Duodenal mucosa (tissue), 2 donors: ENCODE measurements at regions not wholly inside any gene's neighbourhood (a gene's known extent, or its start where the extent isn't known, plus 50 kb on each side); places are given as distances from the start of the nearest gene placed in this dataset.
"Not testable (repeated sequence)": the region's sequence is repeated elsewhere in the genome, so short reads cannot be mapped to it uniquely, and the experiment has no call there.

Experiments
- H3K27ac ChIP-seq: one replicate; pipeline ENCODE4 v1.7.0; 2013; ENCODE audit warnings: low read depth, low read length
- H3K27me3 ChIP-seq, 2 donors: one replicate each; pipeline ENCODE4 v1.7.0; 2013; ENCODE audit warnings: low read length in 2 of 2, control low read depth in 1 of 2; ENCODE audit not compliant: insufficient read depth in 2 of 2, control insufficient read depth in 1 of 2
- H3K36me3 ChIP-seq, 2 donors: one replicate each; pipeline ENCODE4 v1.7.0; 2013; ENCODE audit warnings: low read length in 2 of 2, control low read depth in 1 of 2; ENCODE audit not compliant: insufficient read depth in 2 of 2, control insufficient read depth in 1 of 2
- H3K4me1 ChIP-seq, 2 donors: one replicate each; pipeline ENCODE4 v1.7.0; 2013; ENCODE audit warnings: low read length in 2 of 2, control low read depth in 1 of 2; ENCODE audit not compliant: insufficient read depth in 2 of 2, control insufficient read depth in 1 of 2
- H3K4me3 ChIP-seq, 2 donors: one replicate each; pipeline ENCODE4 v1.7.0; 2013; ENCODE audit warnings: low read length in 2 of 2, low read depth in 1 of 2
- H3K9ac ChIP-seq, 2 donors: one replicate each; pipeline ENCODE4 v1.7.0; 2013; ENCODE audit warnings: low read length in 2 of 2, low read depth in 1 of 2
- H3K9me3 ChIP-seq, 2 donors: one replicate each; pipeline ENCODE4 v1.7.0; 2013; ENCODE audit warnings: low read length in 2 of 2, control low read depth in 1 of 2; ENCODE audit not compliant: control insufficient read depth in 1 of 2

GRCh38 chr4:24372881-24373280, 211.5 kb downstream of the DHX15 start:
- Histone ChIP-seq H3K9ac (no peak overlapping the region), H3K4me3 (no peak overlapping the region), H3K36me3 (no peaks in the 10 kb centered on the region), H3K27me3 (no peaks in the 10 kb centered on the region), H3K4me1 (no peaks in the 10 kb centered on the region), H3K9me3 (no peaks in the 10 kb centered on the region), H3K27ac (no peak overlapping the region)

GRCh38 chr4:24372341-24372740, 212.0 kb downstream of the DHX15 start:
- Histone ChIP-seq H3K9me3 (no peaks in the 10 kb centered on the region), H3K9ac (no peak overlapping the region), H3K4me1 (no peaks in the 10 kb centered on the region), H3K27me3 (no peaks in the 10 kb centered on the region), H3K4me3 (no peak overlapping the region), H3K27ac (no peak overlapping the region), H3K36me3 (no peaks in the 10 kb centered on the region)

GRCh38 chr4:24370421-24370820, 213.9 kb downstream of the DHX15 start:
- Histone ChIP-seq H3K27me3 (no peaks in the 10 kb centered on the region), H3K4me3 (no peak overlapping the region), H3K4me1 (no peaks in the 10 kb centered on the region), H3K9ac (no peak overlapping the region), H3K27ac (no peak overlapping the region), H3K36me3 (no peaks in the 10 kb centered on the region), H3K9me3 (no peaks in the 10 kb centered on the region)

DNA sequence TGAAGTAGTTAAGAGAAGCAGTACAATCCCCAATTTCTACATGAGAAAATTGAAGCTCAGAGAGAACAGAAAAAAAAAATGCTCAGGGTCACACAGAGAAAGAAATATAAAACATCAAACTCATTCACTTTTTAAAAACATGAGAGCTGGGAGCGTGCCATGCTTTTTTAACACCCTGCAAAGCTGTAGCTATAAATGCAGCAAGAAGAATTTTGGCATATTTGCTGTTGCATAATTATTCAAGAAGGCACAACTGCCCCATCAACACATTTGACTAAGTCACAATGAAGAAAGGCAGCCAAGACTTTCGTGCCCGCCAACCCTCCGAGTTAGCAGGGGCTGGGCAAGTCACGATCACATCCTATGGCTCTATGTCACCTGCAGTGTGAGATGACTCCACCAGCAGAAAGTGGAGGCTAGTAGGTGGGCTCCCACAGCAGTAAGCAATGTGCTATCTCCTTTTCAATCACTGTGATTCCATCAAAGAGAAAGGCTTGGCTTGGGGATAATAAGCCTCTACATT, 214.8 kb downstream of the DHX15 start:
- Histone ChIP-seq H3K27ac (no peak overlapping the region), H3K36me3 (no peaks in the 10 kb centered on the region), H3K9ac (no peak overlapping the region), H3K4me1 (no peaks in the 10 kb centered on the region), H3K4me3 (no peak overlapping the region), H3K9me3 (no peaks in the 10 kb centered on the region), H3K27me3 (no peaks in the 10 kb centered on the region)

DNA sequence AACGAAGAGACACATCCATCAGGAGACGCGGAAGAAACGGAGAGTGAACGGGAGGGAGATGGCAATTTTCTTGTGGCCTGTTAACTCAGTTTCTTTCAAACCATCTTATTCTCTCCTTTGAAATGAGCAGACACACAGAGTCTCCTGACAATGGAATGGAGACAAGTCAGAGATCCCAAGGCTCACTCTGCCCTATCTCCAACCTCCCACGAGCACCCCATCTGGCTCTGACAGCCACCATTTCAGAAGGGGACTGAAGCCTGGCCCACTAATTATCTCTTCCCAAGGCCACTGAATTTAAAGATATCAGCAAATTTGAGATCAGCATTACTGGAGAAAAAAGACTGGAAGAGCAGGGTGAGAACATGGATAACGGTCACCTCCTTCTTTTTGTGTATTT, 215.6 kb downstream of the DHX15 start:
- Histone ChIP-seq H3K36me3 (no peaks in the 10 kb centered on the region), H3K27ac (no peak overlapping the region), H3K27me3 (no peaks in the 10 kb centered on the region), H3K4me1 (no peaks in the 10 kb centered on the region), H3K9ac (no peak overlapping the region), H3K4me3 (no peak overlapping the region), H3K9me3 (no peaks in the 10 kb centered on the region)

DNA sequence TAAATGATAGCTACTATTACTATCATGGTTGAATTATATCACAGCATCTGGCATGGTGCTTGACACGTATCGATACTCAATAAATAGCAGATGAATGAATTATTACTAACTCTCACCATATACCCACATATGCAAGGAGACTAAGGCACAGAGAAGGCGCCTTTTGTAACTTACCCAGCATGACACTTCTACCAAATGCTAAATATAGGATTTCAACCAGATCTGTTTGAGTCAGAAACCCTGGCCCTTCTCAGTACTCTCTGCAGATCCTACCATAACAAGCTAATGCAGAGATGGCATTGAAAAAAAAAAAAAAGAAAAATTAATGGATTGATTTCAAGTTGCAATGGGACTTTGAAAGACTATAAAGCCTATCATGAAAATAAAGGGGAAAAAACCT, 219.5 kb downstream of the DHX15 start:
- Histone ChIP-seq H3K4me1 (no peaks in the 10 kb centered on the region), H3K4me3 (no peak overlapping the region), H3K27me3 (no peaks in the 10 kb centered on the region), H3K9ac (no peak overlapping the region), H3K9me3 (no peaks in the 10 kb centered on the region), H3K27ac (no peak overlapping the region), H3K36me3 (no peaks in the 10 kb centered on the region)

DNA sequence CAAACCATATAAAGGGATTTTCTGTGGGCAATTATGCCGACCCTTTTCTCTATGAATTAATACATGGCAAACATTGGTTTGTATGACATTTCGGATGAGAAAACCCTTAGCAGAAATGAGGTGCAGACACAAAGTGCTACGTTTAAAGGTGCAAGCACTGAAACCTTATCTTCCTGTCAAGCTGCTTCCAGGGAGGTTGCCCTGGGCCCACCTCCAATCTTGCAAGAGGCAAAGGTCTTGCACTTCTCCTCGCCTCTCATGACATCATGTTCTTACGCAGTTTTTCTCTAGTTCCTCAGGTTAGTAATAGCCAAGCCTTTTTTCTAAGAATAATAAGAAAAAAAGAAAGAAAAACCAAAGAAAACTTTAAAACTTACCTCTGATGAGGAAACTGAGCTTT, 220.1 kb downstream of the DHX15 start:
- H3K36me3 ChIP-seq, result no peaks in the 10 kb centered on the region
- H3K9me3 ChIP-seq, result no peaks in the 10 kb centered on the region
- no peaks in the 10 kb centered on the region for H3K4me1 ChIP-seq
- no peak overlapping the region for H3K27ac ChIP-seq
- H3K27me3 ChIP-seq, result no peaks in the 10 kb centered on the region
- H3K4me3 ChIP-seq, result no peak overlapping the region
- H3K9ac ChIP-seq, result no peak overlapping the region

- H3K4me3 ChIP-seq, result no peak overlapping the region
- no peaks in the 10 kb centered on the region for H3K36me3 ChIP-seq
- no peaks in the 10 kb centered on the region for H3K27me3 ChIP-seq
- H3K9ac ChIP-seq, result no peak overlapping the region
- H3K27ac ChIP-seq, result no peak overlapping the region
- H3K9me3 ChIP-seq, result no peaks in the 10 kb centered on the region
- H3K4me1 ChIP-seq, result no peaks in the 10 kb centered on the region
Observed at GRCh38 chr4:24363751-24364150, 220.6 kb downstream of the DHX15 start.

DNA sequence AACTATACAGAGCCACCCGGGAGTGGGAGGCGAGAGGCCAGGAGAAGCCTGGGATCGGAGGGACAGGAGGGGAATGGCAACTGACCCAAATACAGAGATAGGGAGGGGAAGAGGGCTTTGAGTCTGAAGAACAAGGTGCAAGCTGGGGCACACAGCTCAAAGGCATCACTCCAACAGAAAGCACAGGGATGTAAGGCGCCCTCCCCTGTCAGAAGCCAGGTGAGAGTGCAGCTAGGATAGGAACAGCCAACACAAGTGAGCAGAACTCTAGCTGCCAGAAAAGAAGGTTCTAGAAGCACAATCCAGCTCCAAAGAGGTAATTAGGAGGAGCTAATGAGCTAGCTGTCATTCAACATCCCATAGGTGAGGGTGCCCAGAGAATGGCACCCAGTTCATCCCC, 232.2 kb downstream of the DHX15 start:
- no peak overlapping the region for H3K9ac ChIP-seq
- H3K27ac ChIP-seq, result no peak overlapping the region
- no peaks in the 10 kb centered on the region for H3K36me3 ChIP-seq
- H3K27me3 ChIP-seq, result no peaks in the 10 kb centered on the region
- H3K4me1 ChIP-seq, result no peaks in the 10 kb centered on the region
- no peak overlapping the region for H3K4me3 ChIP-seq
- no peaks in the 10 kb centered on the region for H3K9me3 ChIP-seq

- not testable (repeated sequence) for H3K27ac ChIP-seq, H3K36me3 ChIP-seq, H3K4me1 ChIP-seq, H3K9ac ChIP-seq, H3K9me3 ChIP-seq, H3K27me3 ChIP-seq, H3K4me3 ChIP-seq
Observed at GRCh38 chr4:24349168-24349996, 235.0 kb downstream of the DHX15 start.
